HepG2 (cell line): ENCODE measurements at regions not wholly inside any gene's neighbourhood (a gene's known extent, or its start where the extent isn't known, plus 50 kb on each side); places are given as distances from the start of the nearest gene placed in this dataset.
"Not testable (repeated sequence)": the region's sequence is repeated elsewhere in the genome, so short reads cannot be mapped to it uniquely, and the experiment has no call there.

Source experiments
- ATAC-seq: fragments of 200-7000 bp; cut with Tn5 transposase; 3 replicates; pipeline ENCODE4 v1.9.1; 2020; ENCODE audit warnings: mild to moderate bottlenecking, moderate library complexity
- BruUV-seq: library from RNA; stranded (reverse); fragments of 400-500 nt; replicated peaks from 2 replicates; lab custom pipeline; 2021; lab: Mats Ljungman, UMichigan
- CTCF ChIA-PET: fragments of 300-600 bp; formaldehyde crosslinking; extraction: SDS; loops from one replicate; lab custom pipeline; 2021; ENCODE audit warnings: low total read pairs, inconsistent platforms, low intra/inter-chr PET ratio; lab: Yijun Ruan, JAX
- POLR2A ChIA-PET: fragments of 350-600 bp; sonication (Branson Sonifier 250); formaldehyde crosslinking; loops from one replicate; lab custom pipeline; 2020; ENCODE audit warnings: antibody characterized with exemption, inconsistent platforms; lab: Yijun Ruan, JAX
- DNase-seq: peaks from one replicate; pipeline ENCODE4 v3.0.0-alpha.2; 2015; ENCODE audit warnings: low spot score
- FAIRE-seq: peaks from 3 replicates; lab custom pipeline; 2011; peaks lifted over from hg19 to GRCh38; lab: Jason Lieb, UNC
- H2AFZ ChIP-seq: one replicate; pipeline ENCODE4 v1.6.1; 2011; ENCODE audit warnings: low read length, inconsistent platforms
- H3K27ac ChIP-seq: fragments of 300-600 bp; 3 replicates; pipeline ENCODE4 v1.8.0; 2011; ENCODE audit warnings: mixed run types, mild to moderate bottlenecking, mixed read lengths, low read length, inconsistent platforms; ENCODE audit not compliant: insufficient read depth; ENCODE audit errors: extremely low read length
- H3K27me3 ChIP-seq, 2 experiments: fragments of 200-600 bp in 1 of 2; 2 replicates in 1 of 2; 3 replicates in 1 of 2; pipeline versions ENCODE4 v1.6.0 to v1.8.0; 2011; ENCODE audit warnings: low read length in 2 of 2, mild to moderate bottlenecking in 2 of 2, moderate library complexity in 2 of 2, inconsistent platforms in 1 of 2; ENCODE audit not compliant: insufficient read depth in 2 of 2, control insufficient read depth in 1 of 2
- H3K36me3 ChIP-seq, 2 experiments: fragments of 200-600 bp in 1 of 2; replicated peaks in 1 of 2; 2 replicates in 1 of 2; 3 replicates in 1 of 2; pipeline versions ENCODE4 v1.5.1 to v1.8.0; 2011; ENCODE audit warnings: low read length in 2 of 2, inconsistent platforms in 1 of 2; ENCODE audit not compliant: insufficient read depth in 2 of 2, control insufficient read depth in 1 of 2
- H3K4me1 ChIP-seq: 2 replicates; pipeline ENCODE4 v1.5.1; 2012; ENCODE audit warnings: low read length, inconsistent platforms; ENCODE audit not compliant: insufficient read depth
- H3K4me2 ChIP-seq: 2 replicates; pipeline ENCODE4 v1.6.0; 2011; ENCODE audit warnings: low read depth, low read length, inconsistent platforms
- H3K4me3 ChIP-seq, 3 experiments: fragments of 200-600 bp in 1 of 3; sonication (generic), shearing (Covaris generic) in 1 of 3; replicated peaks in 1 of 3; 2 replicates each; pipeline ENCODE4 v1.5.1; 2011 to 2016; ENCODE audit warnings: low read length in 3 of 3, inconsistent platforms in 2 of 3, low read depth in 2 of 3, mild to moderate bottlenecking in 2 of 3, control low read depth in 1 of 3, mixed read lengths in 1 of 3; ENCODE audit not compliant: insufficient read depth in 1 of 3
- H3K79me2 ChIP-seq: one replicate; pipeline ENCODE4 v1.6.1; 2011; ENCODE audit warnings: low read length, inconsistent platforms; ENCODE audit not compliant: insufficient read depth
- H3K9ac ChIP-seq: 2 replicates; pipeline ENCODE4 v1.6.0; 2011; ENCODE audit warnings: mild to moderate bottlenecking, low read depth, low read length, inconsistent platforms; ENCODE audit not compliant: insufficient read depth
- H3K9me3 ChIP-seq: 2 replicates; pipeline ENCODE4 v1.5.1; 2012; ENCODE audit warnings: mild to moderate bottlenecking, low read length
- H4K20me1 ChIP-seq: 2 replicates; pipeline ENCODE4 v1.6.0; 2011; ENCODE audit warnings: inconsistent platforms, mild to moderate bottlenecking, low read length, moderate library complexity; ENCODE audit not compliant: insufficient read depth
- FOXC1 ChIP-seq: sonication (generic); formaldehyde crosslinking; IDR thresholded peaks from 2 replicates; pipeline ENCODE4 v1.8.0; 2022; ENCODE audit warnings: mild to moderate bottlenecking, missing genetic modification reagents, borderline replicate concordance
- POLR2AphosphoS2 ChIP-seq: IDR thresholded peaks from 2 replicates; pipeline ENCODE4 v1.6.1; 2011; ENCODE audit warnings: low read depth, low read length, improper control_type of control experiment
- SOX13 ChIP-seq, 3 experiments: fragments of 450-650 bp in 1 of 3; sonication (generic) in 1 of 3; formaldehyde crosslinking in 1 of 3; IDR thresholded peaks in 2 of 3; conservative IDR thresholded peaks in 1 of 3; 2 replicates each; pipeline versions ENCODE4 v1.5.0 to v1.6.1; 2016 to 2020; ENCODE audit warnings: antibody characterized with exemption in 1 of 3, mild to moderate bottlenecking in 1 of 3, missing compliant biosample characterization in 1 of 3, missing genetic modification reagents in 1 of 3, moderate library complexity in 1 of 3
- SOX6 ChIP-seq, 2 experiments: fragments of 450-650 bp in 1 of 2; sonication (generic) in 1 of 2; formaldehyde crosslinking in 1 of 2; IDR thresholded peaks; 2 replicates each; pipeline versions ENCODE4 v1.4.0 to v1.6.1; 2017 to 2020; ENCODE audit warnings: antibody characterized with exemption in 1 of 2, mild to moderate bottlenecking in 1 of 2, missing genetic modification reagents in 1 of 2
- whole genome bisulfite sequencing: methylation state at CpG from one replicate; pipeline ENCODE4 v1.1.6; 2017; ENCODE audit warnings: low lambda C conversion rate; 5-methylcytosine and 5-hydroxymethylcytosine counted together
- in situ Hi-C: cut with HindIII; loops from 2 replicates; pipeline ENCODE4 v1.10.0; 2017; ENCODE audit warnings: low pct_unique_long_range_greater_than_20kb; ENCODE audit not compliant: extremely low pct_ligation_motif_present
- intact Hi-C: fragments of 100-400 bp; cut with micrococcal nuclease; formaldehyde crosslinking; loops from one replicate; pipeline ENCODE4 v1.10.0; 2022; ENCODE audit not compliant: unreplicated experiment

DNA sequence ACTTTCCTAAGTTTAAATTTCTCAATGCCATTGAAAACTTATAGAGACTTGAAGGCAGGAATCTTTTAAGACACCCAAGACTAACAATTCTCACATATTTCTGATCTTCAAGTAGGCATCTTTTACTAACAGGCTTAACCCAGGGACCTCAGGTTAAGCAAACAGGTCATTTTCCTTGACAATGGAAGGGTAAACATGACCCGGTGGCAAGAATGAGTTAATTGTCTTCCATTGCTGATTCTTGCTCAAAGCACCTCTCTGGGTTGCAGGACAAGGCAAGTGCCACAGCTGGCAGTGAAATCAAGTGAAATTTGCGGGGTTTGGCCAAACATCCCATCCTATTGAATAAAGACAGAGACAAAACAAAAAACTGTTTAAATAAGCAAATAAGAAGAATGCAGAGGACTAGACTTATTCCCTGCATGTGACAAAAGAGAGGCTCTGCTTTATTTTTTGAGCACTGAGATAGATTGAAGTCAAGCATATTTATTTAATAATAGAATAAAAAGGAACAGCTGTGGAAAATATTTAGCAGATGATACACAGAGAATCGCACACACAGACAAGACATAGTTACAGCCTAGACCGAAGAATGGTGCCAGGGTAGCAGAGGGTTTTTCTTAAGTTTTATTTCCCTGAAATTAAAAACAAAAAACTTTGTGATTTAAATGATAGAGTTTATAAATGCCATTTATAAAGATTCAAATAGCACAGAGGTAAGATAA is 56.0 kb upstream of the MITF start:
- in situ Hi-C loops, result no loop called here
- no peak for FAIRE-seq

GRCh38 chr3:69677456-69677855 is 61.8 kb upstream of the MITF start:
- H3K36me3 ChIP-seq, H2AFZ ChIP-seq, H3K27me3 ChIP-seq, ATAC-seq, POLR2A ChIA-PET, H3K9me3 ChIP-seq, H3K27ac ChIP-seq, H3K9ac ChIP-seq, FAIRE-seq, in situ Hi-C loops, CTCF ChIA-PET, H3K4me1 ChIP-seq, H4K20me1 ChIP-seq, DNase-seq, H3K4me2 ChIP-seq, H3K4me3 ChIP-seq, H3K79me2 ChIP-seq, BruUV-seq: not testable (repeated sequence)
- 71% methylated on average over 9 of the region's 30 CpGs for WGBS
- intact Hi-C loops, result loop anchor here (10.0 kb wide), 1 partner anchor 223 kb away; no protein-coding TSS in a partner anchor

More for the DNA sequence above, 56.0 kb upstream of the MITF start:
- ATAC-seq, result no peak
- intact Hi-C loops, result no loop called here
- no peak for DNase-seq
- no peaks in the 10 kb centered on the region for H4K20me1 ChIP-seq
- H3K27ac ChIP-seq, result no peak overlapping the region
- H3K79me2 ChIP-seq, result no peaks in the 10 kb centered on the region
- H3K9ac ChIP-seq, result no peak overlapping the region
- H3K36me3 ChIP-seq, result no peaks in the 10 kb centered on the region
- no peaks in the 10 kb centered on the region; a peak in 1 of 5 replicates for H3K27me3 ChIP-seq
- no peak overlapping the region for H3K4me2 ChIP-seq
- no peak overlapping the region for H2AFZ ChIP-seq
- ChIA-PET POLR2A (no interaction called here), CTCF (no interaction called here)
- TF ChIP-seq SOX13 (IDR thresholded peaks at IDR 0.05) (no peak), SOX13 (CRISPR knock-in tag; conservative IDR thresholded peaks at IDR 0.05 in 1 of 2, IDR thresholded peaks at IDR 0.05 in 1 of 2) (peak in 1 of 2 experiments; percentile 75; a peak in 2 of 4 replicates), SOX6 (IDR thresholded peaks at IDR 0.05) (no peak), SOX6 (CRISPR knock-in tag; IDR thresholded peaks at IDR 0.05) (0 out of 2 replicates have a peak, but pooled peaks have one; percentile 10), FOXC1 (CRISPR knock-in tag) (no peak), POLR2AphosphoS2 (no peak)
- no TSS peak for BruUV-seq
- WGBS, result 2% methylated on average over 4 of the region's 4 CpGs
- H3K4me3 ChIP-seq, result no peak overlapping the region
- H3K9me3 ChIP-seq, result no peaks in the 10 kb centered on the region
- H3K4me1 ChIP-seq, result no peaks in the 10 kb centered on the region
